Fibroblast of lung (primary cell): ENCODE measurements at regions not wholly inside any gene's neighbourhood (a gene's known extent, or its start where the extent isn't known, plus 50 kb on each side); places are given as distances from the start of the nearest gene placed in this dataset.

Source experiments
- DNase-seq, 2 donors: peaks; one replicate each; pipeline versions ENCODE4 v3.0.0 to v3.0.0-alpha.2; 2010; ENCODE audit warnings: low read depth in 2 of 2
- H2AFZ ChIP-seq: 2 replicates; pipeline ENCODE4 v1.5.1; 2012; ENCODE audit warnings: low read length, control low read depth, inconsistent platforms
- H3K27ac ChIP-seq: 2 replicates; pipeline ENCODE4 v1.5.1; 2011; ENCODE audit warnings: low read length, control low read depth; ENCODE audit not compliant: insufficient read depth
- H3K27me3 ChIP-seq: 2 replicates; pipeline ENCODE4 v1.5.1; 2011; ENCODE audit warnings: mild to moderate bottlenecking, low read length; ENCODE audit not compliant: control insufficient read depth, insufficient read depth
- H3K36me3 ChIP-seq: 2 replicates; pipeline ENCODE4 v1.5.1; 2011; ENCODE audit warnings: low read length; ENCODE audit not compliant: control insufficient read depth, insufficient read depth
- H3K4me1 ChIP-seq: 2 replicates; pipeline ENCODE4 v1.5.1; 2011; ENCODE audit warnings: low read length; ENCODE audit not compliant: control insufficient read depth, insufficient read depth; ENCODE audit errors: extremely low read depth
- H3K4me2 ChIP-seq: 2 replicates; pipeline ENCODE4 v1.5.1; 2011; ENCODE audit warnings: low read length, control low read depth; ENCODE audit not compliant: insufficient read depth; ENCODE audit errors: extremely low read depth
- H3K4me3 ChIP-seq, 4 experiments: fragments of 200-600 bp in 1 of 4; sonication (generic) in 1 of 4; replicated peaks in 1 of 4; 2 replicates each; pipeline ENCODE4 v1.5.1; 2011 to 2016; ENCODE audit warnings: low read length in 4 of 4, low read depth in 3 of 4, mild to moderate bottlenecking in 3 of 4, control low read depth in 2 of 4, inconsistent platforms in 1 of 4, mixed read lengths in 1 of 4; ENCODE audit not compliant: insufficient read depth in 1 of 4; ENCODE audit errors: control extremely low read depth in 1 of 4
- H3K79me2 ChIP-seq: 2 replicates; pipeline ENCODE4 v1.5.1; 2012; ENCODE audit warnings: mild to moderate bottlenecking, low read length, inconsistent platforms; ENCODE audit not compliant: control insufficient read depth, insufficient read depth
- H3K9ac ChIP-seq: 2 replicates; pipeline ENCODE4 v1.5.1; 2011; ENCODE audit warnings: mild to moderate bottlenecking, low read length, control low read depth; ENCODE audit not compliant: insufficient read depth
- H3K9me3 ChIP-seq: 2 replicates; pipeline ENCODE4 v1.5.1; 2012; ENCODE audit warnings: low read depth, low read length; ENCODE audit not compliant: control insufficient read depth, insufficient read depth
- H4K20me1 ChIP-seq: 2 replicates; pipeline ENCODE4 v1.5.1; 2011; ENCODE audit warnings: low read length; ENCODE audit not compliant: control insufficient read depth, insufficient read depth; ENCODE audit errors: extremely low read depth
- CTCF ChIP-seq, 2 donors: IDR thresholded peaks in 1 of 2; conservative IDR thresholded peaks in 1 of 2; 1 replicate in 1 of 2; 2 replicates in 1 of 2; pipeline ENCODE4 v1.5.1; 2011 to 2012; ENCODE audit warnings: low read length in 2 of 2, control low read depth in 1 of 2, inconsistent platforms in 1 of 2, low read depth in 1 of 2, mild to moderate bottlenecking in 1 of 2
- EZH2 ChIP-seq: IDR thresholded peaks from 2 replicates; pipeline ENCODE4 v1.5.1; 2012; ENCODE audit warnings: low read length, control low read depth, mild to moderate bottlenecking; ENCODE audit errors: missing control alignments

GRCh38 chr4:57504797-57505530 lies 394.8 kb upstream of the IGFBP7 start:
- no peak overlapping the region for H3K4me2 ChIP-seq
- no peaks in the 10 kb centered on the region for H4K20me1 ChIP-seq
- TF ChIP-seq EZH2: no peak
- no peak for TF ChIP-seq CTCF (conservative IDR thresholded peaks at IDR 0.05 in 1 of 2, IDR thresholded peaks at IDR 0.05 in 1 of 2; ENCODE audit: low read depth in 1 of 2, low read length in 2 of 2)
- H3K4me1 ChIP-seq: no peaks in the 10 kb centered on the region
- no peaks in the 10 kb centered on the region for H3K27me3 ChIP-seq
- H2AFZ ChIP-seq: no peak overlapping the region
- DNase-seq: no peak
- H3K4me3 ChIP-seq: no peak overlapping the region
- H3K79me2 ChIP-seq: no peaks in the 10 kb centered on the region
- H3K27ac ChIP-seq: no peak overlapping the region
- H3K9ac ChIP-seq: no peak overlapping the region
- H3K9me3 ChIP-seq: no peaks in the 10 kb centered on the region
- no peaks in the 10 kb centered on the region for H3K36me3 ChIP-seq

DNA sequence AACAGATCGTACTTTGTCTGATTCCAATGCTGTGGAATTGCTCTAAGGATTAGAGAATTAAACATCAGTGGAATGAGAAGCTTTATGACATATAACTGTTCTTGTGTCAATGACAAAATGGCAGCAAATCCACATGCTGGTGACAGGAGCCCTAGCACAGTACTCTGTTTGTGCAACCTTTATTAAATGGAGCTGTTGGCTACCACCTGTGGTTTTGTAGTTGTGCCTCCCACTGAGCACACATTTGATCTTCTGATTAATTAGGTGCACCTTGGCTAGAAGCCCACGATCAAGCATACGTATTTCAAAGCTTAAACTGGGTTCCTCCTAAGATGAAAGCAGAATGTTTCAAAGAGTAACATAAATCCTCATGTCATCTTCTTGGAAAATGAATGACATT lies 394.0 kb upstream of the IGFBP7 start:
- H3K4me2 ChIP-seq: no peak overlapping the region
- H2AFZ ChIP-seq: no peak overlapping the region
- no peaks in the 10 kb centered on the region for H3K36me3 ChIP-seq
- no peak overlapping the region for H3K4me3 ChIP-seq
- no peaks in the 10 kb centered on the region for H3K79me2 ChIP-seq
- H3K4me1 ChIP-seq: no peaks in the 10 kb centered on the region
- no peak for DNase-seq
- H3K9ac ChIP-seq: no peak overlapping the region
- TF ChIP-seq EZH2 (no peak), CTCF (conservative IDR thresholded peaks at IDR 0.05 in 1 of 2, IDR thresholded peaks at IDR 0.05 in 1 of 2; ENCODE audit: low read depth in 1 of 2, low read length in 2 of 2) (no peak)
- H3K27me3 ChIP-seq: no peaks in the 10 kb centered on the region
- H3K27ac ChIP-seq: no peak overlapping the region
- no peaks in the 10 kb centered on the region for H4K20me1 ChIP-seq
- H3K9me3 ChIP-seq: no peaks in the 10 kb centered on the region

DNA sequence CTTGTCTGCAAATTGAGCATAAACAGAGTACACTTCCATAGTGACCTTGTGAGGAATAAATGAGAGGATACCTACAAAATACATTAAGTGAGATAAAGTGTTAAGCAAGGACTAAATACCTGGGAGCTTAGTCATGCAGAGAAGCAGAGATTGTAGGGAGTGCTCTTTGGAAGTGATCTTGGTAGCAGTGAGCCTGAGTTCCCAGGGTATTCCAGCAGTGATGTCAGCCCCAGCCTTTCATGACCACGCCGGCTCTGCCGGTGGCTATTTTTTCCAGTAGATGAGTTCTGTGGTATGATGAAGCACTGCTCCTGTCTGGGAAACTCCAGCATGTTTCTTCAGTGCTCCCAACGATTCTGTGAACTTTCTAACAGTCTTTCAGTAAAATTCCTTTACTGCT lies 391.5 kb upstream of the IGFBP7 start:
- no peak overlapping the region for H3K4me2 ChIP-seq
- no peaks in the 10 kb centered on the region for H3K79me2 ChIP-seq
- no peaks in the 10 kb centered on the region for H3K4me1 ChIP-seq
- H3K4me3 ChIP-seq: no peak overlapping the region
- H3K9ac ChIP-seq: no peak overlapping the region
- H3K27ac ChIP-seq: no peak overlapping the region
- H3K36me3 ChIP-seq: no peaks in the 10 kb centered on the region
- no peaks in the 10 kb centered on the region for H3K9me3 ChIP-seq
- TF ChIP-seq EZH2: no peak
- TF ChIP-seq CTCF (conservative IDR thresholded peaks at IDR 0.05 in 1 of 2, IDR thresholded peaks at IDR 0.05 in 1 of 2; ENCODE audit: low read depth in 1 of 2, low read length in 2 of 2): no peak
- H2AFZ ChIP-seq: no peak overlapping the region
- DNase-seq: peak; percentile 1 to 88
- H3K27me3 ChIP-seq: no peaks in the 10 kb centered on the region
- no peaks in the 10 kb centered on the region for H4K20me1 ChIP-seq
